CD1c-positive myeloid dendritic cell (primary cell): ENCODE measurements at regions not wholly inside any gene's neighbourhood (a gene's known extent, or its start where the extent isn't known, plus 50 kb on each side); places are given as distances from the start of the nearest gene placed in this dataset.
"Not testable (repeated sequence)": the region's sequence is repeated elsewhere in the genome, so short reads cannot be mapped to it uniquely, and the experiment has no call there.

Experiments used
- DNase-seq: peaks from one replicate; pipeline ENCODE4 v3.0.0-alpha.2; 2016; ENCODE audit errors: extremely low spot score

DNA sequence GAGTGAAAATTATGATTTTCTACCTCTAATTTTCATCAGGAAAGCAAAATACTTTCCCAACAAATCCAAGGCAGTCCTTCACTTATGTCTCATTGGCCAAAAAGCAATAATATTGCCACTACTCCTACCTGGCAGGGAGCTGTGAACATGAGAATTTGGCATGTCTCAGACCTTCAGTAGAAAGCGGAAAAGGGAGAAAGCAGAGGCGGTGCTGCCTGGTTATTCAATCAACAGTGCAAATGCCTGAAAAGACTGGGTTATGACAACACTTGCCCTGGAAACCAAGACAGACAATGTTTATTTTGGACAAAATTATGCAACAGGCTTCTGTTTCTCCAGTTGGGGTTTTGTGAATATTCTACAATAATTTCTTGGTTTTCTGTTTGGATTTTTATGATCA is 194.4 kb downstream of the TAF11L14 start:
- no peak for DNase-seq

DNA sequence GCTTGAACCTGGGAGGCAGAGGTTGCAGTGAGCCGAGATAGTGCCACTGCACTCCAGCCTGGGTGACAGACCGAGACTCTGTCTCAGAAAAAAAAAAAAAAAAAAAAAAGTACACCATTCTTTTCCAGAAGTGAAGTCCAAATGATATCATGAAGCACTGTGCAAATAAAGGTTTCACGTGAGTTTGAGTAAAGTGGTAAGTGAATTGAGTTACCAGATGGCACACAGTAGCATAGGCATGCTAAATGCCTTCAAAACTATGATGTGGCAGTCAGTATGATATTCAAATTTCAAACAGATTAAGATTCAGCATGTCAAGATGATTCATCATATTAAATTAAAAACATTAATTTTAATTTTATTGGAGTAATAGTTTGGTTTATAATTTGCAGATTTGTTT is 195.2 kb downstream of the TAF11L14 start:
- no peak for DNase-seq

DNA sequence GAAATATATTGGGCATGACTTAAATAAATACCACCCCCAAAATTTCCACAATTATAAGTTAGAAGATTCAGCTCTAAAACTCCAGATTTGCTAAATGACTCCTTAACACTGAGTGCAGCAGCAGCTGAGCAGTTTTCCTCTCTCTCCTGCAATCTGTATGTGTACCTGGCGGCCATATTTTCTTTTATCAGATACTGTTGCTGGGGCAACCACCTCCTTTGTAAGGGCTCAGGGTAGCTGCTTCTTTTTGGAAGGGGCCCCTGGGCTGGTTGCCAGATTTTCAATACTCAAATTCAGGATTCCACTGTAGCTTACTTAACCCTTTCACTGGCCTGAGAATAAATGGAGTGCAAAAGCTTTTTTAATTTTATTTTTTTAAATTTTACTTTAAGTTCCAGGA is 197.0 kb downstream of the TAF11L14 start:
- DNase-seq: no peak

DNA sequence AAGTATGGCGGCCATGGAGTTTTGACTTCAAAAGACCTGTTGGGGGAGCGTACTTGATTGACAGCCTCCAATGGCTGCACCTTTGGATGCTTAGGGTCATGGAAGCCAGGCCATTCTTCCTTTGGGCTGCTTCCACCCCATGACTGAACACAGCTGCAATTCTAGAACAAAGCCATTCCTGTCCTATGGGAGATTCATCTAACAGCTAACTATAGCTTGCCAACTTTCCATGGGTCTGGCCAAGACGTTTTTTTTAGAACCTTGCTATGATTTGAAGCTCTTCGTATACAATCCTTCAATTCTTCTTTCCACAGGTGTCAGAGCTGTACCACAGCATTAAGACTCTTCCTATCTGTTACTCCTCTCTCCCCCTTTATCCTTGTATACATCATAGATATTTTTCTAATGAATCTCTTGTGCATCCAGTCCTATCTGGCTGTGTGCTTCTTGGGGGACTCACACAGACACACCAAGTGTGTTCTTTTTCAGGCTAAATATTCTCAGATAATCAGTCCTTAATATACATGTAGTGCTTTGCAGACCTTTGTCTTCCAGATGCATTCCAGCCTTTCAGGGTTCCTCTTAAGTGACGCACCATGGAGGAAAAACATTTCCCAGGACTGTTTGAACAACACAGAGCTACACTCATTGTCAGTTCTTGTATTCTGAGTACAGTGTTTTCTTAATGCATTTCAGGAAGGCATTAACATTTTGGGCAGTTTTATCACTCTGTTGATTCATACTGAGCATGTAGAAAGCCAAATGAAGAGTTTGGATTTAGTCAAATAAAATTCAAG is 198.9 kb downstream of the TAF11L14 start:
- no peak for DNase-seq

DNA sequence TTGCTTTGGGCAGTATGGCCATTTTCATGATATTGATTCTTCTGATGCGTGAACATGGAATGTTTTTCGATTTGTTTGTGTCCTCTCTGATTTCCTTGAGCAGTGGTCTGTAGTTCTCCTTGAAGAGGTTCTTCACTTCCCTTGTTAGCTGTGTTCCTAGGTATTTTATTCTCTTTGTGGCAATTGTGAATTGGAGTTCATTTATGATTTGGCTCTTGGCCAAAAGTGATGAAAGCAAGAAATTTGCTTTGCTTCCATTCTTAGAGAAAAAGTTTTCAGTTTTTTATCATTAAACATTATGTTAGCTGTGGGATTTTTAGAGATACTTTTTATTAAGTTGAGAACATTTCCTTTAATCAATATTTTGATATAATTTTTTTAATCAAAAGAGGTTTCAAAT is 203.5 kb downstream of the TAF11L14 start:
- no peak for DNase-seq

DNA sequence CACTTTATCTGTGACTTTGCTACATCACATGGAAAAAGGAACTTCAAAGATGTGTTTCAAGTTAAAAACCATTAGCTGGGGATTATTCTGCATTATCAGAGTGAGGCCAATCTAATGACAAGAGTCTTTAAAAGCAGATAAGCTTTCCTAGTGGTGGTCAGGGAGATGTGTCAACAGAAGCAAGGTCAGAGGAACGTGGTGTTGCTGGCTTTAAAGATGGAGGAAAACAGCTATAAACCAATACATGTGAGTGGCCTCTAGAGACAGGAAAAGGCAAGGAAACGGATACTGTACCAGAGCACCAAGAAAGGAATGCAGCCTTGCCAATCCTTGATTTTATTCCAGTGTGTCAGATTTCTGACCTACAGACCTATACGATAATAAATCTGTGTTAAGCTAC is 204.2 kb downstream of the TAF11L14 start:
- DNase-seq: no peak

DNA sequence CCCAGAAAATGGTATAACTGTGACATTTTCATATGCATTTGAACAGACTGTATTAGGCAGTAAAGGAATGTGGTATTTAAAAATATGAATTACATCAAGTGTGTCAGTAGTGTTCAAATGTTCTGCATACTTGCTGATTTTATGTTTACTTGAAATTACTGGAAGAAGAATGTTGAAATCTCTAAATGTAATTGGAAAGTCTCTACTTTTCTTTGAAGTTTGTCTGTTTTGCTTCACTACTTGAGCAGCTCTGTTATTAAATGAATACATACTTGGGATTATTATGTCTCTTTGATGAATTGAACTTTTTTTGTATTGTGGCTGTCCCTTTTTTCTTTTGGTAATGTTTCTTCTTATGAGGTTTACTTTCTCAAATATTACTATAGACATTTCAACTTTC is 205.6 kb downstream of the TAF11L14 start:
- no peak for DNase-seq

DNA sequence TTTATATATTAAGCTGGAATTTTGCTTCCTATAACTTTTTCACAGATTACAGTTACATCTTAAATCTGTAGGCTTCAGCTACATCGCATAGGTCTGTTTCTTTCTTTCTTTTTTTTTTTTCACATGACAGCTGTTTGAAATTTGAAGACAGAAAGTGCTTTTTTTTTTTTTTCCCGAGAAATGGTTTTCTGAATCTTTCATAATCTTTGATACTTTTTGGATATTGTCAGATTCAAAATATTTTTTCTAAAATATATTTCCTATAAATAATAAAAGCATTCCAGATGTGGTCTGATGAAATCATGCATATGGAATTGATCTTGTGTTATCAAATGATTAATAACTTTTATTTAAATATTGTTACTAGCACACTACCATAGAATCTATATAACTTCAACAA is 212.2 kb downstream of the TAF11L14 start:
- no peak for DNase-seq

DNA sequence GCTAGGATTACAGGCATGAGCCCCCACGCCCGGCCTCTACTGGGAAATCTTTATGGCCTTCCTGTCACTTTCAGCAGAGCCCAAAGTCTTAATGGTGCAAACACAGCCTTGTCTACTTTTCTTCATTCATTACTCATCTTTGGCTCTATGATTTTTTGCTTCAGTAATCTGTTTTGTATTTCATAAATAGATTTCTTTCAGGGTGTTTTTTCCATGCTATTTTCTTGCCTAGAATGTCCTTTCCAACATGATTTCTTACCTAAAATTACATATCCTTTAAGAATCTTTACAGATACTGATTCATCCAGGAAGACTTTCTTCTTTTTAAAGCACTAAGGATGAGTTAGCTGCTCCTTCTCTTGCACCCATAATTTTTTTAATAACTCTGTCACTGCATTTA is 213.0 kb downstream of the TAF11L14 start:
- no peak for DNase-seq

DNA sequence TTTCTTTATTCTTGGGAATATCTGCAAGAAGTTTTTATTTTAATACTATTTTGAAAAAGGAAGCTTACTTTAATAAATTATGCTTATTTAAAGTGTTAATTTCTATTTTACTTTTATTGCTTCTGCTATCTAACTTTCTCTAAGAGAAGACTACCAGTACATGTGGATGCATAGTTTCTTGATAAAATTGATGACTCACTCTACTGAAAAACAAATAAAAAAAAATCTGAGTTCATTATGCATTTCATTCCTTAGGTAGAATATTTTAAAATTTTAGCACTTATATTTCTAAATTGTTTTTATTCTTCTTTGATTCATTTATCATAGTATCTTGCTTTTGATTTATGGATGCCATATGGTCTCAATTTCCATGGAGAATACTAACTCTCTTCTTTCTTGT is 217.9 kb downstream of the TAF11L14 start:
- DNase-seq: no peak

DNA sequence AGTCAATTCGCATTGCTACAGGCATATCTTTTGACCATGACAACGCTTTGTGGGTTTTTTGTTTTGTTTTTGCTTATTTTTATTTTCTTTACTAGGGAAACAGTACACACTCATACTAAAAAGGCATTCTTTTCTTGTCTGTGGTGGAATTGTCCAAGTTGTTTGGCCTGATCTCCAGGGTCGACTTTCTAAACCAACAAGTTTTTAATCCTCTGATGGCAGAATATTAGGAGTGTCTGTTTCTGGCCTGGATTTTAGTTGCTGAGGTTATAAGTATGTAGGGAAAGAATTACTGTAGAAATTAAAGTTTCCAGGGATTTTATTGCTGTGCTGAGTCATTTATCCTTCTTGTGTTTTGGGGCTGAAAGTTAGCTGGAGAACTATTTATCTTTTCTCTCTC is 218.5 kb downstream of the TAF11L14 start:
- DNase-seq: no peak

DNA sequence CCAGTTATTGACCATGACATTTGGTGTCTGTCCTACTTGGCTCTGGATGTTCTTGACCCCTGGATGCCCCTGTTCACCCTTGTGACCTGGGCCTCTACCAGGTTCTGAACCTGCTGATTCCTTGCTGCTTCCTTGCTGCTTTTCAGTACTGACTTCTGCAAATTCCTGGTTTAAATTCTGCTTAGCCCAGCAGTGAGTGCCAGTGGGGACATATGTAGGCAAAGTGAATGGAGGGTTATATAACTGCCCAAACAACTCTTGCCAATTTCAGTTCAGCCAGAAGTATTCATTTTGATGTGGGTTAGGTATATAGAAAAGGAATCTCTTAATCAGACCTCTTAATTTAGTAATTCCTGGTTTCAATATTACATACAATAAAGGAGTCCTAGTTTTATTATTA is 220.6 kb downstream of the TAF11L14 start:
- DNase-seq: no peak

DNA sequence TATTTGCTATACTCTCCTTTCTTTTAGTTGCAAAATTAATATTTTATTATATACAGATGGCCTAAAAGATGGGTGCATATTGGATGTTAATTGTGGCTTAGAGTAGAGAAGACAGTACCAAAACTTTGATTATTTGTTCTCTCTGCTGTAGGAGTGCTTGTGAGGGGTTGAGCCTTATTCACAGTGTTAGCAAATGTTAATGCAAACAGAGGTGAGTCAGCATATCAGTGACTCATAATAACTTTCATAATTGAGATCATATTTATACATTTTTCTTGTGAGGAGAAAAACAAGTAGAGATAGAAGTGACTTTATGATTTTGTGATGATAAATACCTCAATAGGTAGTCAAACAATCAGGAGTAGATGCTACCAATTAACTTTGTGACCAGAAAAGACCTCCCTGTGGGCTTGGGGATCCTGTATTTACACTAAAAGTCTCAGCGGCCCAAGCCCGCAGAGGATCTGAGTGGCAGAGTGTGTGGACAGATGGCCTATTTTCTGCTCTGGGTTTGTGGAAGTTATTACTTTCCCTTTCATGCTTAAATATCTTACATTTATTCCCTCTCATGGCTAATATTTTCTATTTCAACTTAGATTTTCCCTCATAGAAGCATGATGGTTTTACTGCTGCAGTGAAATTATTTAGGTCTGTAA is 226.5 kb downstream of the TAF11L14 start:
- no peak for DNase-seq

DNA sequence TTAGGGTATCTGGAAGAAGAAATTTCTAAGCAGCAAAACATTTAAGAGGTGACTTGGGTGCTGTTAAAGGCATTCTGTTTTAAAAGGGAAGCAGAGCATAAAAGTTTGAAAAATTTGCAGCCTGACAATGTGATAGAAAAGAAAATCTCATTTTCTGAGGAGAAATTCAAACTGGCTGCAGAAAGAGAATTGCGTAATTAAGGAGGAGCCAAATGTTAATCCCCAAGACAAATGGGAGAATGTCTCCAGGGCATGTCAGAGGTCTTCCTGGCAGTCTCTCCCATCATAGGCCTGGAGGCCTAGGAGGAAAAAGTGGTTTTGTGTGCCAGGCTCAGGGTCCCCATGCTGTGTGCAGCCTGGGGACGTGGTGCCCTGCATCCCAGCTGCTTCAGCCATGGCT is 230.6 kb downstream of the TAF11L14 start:
- DNase-seq: not testable (repeated sequence)

DNA sequence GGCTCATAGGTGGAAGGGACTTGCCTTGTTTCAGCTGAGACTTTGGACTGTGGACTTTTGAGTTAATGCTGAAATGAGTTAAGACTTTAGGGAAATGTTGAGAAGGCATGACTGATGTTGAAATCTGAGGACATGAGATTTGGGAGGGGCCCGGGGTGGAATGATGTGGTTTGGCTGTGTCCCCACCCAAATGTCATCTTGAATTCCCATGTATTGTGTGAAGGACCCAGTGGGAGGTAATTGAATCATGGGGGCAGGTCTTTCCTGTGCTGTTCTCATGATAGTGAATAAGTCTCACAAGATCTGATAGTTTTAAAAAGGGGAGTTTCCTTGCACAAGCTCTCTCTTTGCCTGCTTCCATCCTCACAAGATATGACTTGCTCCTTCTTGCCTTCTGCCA is 231.7 kb downstream of the TAF11L14 start:
- not testable (repeated sequence) for DNase-seq

DNA sequence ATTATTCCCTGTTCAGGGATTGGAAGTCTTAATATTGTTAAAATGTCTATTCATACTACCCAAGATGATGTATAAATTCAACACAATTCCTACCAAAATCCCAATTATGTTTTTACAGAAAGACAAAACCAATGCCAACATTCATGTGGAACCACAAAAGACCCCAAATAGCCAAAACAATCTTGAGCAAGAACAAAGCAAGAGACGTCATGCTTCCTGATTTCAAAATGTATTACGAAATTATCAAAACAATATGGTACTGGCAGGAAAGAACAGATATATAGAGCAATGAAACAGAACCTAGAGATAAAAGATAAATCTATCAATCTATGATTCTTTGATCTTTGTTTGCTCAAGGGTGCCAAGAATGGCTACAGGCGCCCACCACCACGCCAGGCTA is 237.9 kb downstream of the TAF11L14 start:
- DNase-seq: no peak

DNA sequence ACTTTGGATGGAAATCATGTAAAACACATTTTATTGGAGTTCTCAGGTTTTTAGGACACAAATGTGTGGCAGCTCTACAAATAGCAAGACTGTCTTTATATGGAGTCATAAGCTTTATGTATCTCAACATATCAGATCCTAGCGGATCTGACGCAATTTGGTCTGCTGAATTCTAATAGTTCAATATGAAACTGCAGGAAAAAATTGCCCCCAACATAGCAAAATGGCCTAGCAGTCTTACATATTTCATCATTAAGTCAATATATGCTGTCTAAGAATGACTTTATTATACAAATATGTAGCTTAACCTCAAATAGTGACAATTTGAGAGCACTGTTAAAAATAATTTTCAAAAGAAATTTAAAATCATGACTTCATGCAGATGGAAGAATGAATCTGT is 244.3 kb downstream of the TAF11L14 start:
- DNase-seq: no peak

DNA sequence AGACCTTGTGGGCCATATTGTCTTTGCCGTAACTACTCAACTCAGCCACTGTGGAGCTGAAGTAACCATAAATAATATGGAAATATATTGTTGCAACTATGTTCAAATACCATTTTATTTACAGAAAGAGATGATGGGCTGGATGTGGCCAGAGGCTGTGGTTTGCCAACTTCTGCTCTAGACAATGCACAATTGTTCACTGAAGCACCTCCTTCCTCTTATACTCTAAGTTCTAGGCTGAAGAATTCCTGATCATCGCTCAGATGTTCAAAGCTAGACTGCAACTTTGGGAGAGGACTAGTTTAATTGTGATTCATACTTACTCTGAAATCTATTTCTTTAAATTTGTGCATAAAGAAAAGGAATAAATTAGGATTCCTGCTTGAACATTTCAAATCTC is 245.0 kb downstream of the TAF11L14 start:
- DNase-seq: no peak

DNA sequence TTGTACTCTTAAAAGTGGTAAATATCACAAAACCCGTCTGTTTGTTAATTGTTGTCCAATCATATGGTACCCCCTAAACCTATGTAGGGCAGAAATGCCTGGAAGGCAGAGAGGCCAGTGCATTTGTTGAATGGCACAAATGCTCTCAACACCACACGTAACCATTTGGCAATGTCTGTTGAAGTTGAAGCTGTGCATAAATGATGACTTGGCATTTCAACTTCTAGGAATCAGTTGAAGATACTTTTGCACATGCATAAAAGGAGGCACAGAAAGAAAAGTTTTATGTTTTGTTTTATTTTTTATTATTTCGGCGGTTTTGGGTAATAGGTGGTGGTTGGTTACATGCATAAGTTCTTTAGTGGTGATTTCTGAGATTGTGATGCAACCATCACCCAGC is 246.6 kb downstream of the TAF11L14 start:
- no peak for DNase-seq

DNA sequence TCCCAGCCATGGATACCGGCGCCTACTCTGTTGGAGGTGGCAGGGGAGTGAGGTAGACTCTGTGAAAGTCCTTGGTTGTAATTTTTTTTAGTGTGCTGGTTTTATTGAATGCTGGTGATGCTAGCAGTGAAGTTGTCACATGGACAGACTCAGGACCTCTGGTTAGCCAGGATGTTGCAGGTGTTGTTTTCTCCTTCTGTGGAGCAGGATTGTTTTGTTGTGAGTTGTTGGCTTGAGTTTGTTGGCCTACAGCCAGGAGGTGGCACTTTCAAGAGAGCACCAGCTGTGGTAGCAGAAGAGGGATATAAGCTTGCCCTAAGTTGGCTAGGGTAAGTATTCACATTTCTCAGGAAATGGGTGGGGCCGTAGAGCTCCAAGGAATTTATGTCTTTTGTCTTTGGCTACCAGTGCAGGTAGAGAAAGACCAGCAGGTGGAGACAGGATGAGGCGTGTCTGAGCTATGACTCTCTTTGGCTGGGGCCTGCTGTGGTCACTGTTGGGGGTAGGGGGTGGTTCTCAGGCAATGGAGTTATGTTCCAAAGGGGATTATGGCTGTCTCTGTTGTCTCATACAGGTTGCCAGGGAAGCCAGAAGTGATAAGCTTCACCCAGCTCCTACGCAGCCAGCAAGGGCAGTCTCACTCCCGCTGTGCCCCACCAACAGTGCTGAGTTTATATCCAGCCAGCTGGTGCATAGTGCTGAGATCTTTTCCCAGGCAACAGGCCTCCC is 248.7 kb downstream of the TAF11L14 start:
- DNase-seq: no peak

DNA sequence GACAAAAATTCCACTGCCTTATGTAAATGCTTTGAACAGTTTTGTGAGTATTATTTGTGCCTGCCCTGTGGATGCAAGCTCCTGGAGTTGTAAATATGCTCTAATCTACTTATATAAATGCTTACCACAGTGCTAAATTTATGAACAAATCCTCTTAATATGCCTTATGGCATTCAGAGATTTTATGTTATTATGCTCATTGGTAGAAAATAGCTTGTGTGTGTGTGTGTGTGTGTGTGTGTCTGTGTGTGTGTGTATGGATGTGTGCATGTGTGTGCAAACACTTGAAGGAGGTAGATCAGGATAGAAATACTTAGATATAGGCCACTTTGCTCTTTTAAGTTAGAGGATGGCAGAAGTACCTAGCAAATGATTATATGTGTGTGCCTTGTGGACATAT is 253.9 kb downstream of the TAF11L14 start:
- no peak for DNase-seq

DNA sequence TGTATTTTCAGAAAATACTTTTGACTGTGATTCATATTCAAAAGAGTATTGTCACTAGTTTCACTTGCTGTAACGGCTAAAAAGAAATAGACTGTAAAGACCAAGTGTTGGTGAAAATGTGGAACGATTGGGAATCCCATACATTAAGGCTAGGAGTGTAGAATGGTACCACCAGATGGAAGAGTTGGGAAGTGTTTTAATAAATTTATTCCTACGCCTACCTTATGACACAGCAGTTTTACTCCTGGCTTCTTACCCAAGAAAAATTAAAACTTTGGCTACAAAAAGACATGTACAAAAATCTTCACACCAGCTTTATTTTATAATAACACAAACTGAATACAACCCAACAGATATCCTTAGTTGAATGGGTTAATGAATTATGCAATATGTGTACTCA is 256.2 kb downstream of the TAF11L14 start:
- no peak for DNase-seq

DNA sequence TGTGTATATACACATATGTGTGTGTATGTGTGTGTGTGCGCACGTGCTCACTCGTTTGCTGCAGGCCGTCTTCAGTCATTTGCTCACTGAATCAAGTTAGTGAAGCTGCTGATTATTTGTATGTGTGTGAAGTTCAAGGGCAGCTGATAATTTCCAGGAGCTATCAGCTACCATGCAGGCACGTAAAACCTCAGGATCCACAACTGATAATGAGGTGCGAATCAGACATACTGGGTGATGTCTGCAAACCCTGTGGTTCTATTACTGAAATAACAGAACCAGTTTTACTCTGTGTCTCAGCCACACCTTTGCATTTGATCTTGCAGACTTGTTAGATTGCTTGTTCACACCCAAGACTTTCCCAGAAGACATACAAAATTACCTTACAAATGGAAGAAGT is 257.6 kb downstream of the TAF11L14 start:
- no peak for DNase-seq
